CD1c-positive myeloid dendritic cell (primary cell): ENCODE measurements at regions not wholly inside any gene's neighbourhood (a gene's known extent, or its start where the extent isn't known, plus 50 kb on each side); places are given as distances from the start of the nearest gene placed in this dataset.
"Not testable (repeated sequence)": the region's sequence is repeated elsewhere in the genome, so short reads cannot be mapped to it uniquely, and the experiment has no call there.

Experiments
- DNase-seq: peaks from one replicate; pipeline ENCODE4 v3.0.0-alpha.2; 2016; ENCODE audit errors: extremely low spot score

- no peak for DNase-seq
These were observed 91.4 kb upstream of the NAMPT start for GRCh38 chr7:106376026-106376799.

DNA sequence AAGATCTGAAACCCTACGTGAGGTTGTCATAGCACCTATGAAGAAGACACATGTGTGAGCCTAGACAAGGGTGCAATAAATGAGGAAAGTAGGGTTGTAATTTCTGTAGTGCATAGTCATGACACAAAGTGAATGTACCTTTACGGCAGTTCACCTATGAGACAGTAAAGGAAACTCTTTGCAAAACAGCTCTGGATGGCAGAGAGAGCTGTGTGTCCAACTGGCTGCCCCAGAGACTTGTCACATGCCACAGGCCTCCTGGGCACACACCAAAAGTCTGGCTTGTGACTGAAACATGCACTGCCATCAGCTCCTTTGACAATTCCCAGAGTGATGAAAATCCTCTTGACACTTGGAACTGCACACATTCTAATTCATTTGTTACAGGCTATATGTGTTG lies 90.7 kb upstream of the NAMPT start:
- no peak for DNase-seq

DNA sequence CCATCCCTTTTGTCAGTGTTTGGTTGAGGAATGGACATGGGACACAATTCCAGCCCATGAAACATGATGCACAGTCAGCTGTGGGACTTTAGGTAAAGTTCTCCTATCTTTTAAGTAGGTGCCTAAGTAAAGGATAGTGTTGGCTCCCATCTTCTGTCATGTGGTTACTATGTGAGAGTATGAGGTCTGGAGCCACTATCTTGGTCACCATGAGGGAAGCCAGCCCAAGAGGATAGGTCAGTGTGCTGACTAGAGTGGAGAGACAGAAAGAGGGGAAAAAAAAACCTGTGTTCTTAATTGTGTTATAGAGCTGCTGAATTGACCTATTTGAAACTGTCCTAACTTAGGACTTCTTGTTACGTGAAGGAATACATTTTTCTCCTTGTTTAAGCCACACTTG lies 89.7 kb upstream of the NAMPT start:
- DNase-seq, result no peak

DNA sequence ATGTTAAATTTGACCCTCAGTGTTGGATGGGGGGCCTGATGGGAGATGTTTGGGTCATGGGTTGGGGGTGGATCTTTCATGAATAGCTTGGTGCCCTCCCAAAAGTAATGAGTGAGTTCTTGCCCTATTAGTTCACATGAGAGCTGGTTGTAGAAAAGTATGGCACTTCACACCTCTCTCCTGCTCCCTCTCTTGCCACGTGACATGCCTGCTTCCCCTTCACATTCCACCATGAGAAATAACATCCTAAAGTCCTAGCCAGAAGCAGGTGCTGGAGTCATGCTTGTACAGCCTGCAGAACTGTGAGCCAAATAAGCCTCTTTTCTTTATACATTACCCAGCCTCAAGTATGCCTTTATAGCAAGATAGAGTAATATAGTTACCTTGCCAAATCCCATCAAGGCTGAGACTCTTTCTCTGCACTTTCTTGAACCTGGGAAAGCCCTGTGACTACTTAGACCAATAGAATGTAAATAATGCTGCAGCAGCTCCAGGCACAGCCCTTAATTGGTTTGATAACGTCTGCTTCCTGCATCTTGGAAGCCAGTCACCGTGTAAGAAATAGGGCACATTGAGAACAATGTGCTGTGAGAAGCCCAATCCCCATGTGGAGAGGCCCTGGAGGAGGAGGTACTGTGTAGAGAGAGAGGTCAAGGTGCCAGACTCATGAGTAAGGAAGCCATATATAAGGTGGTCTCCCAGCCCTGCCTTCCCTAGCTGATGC lies 88.0 kb upstream of the NAMPT start:
- no peak for DNase-seq

DNA sequence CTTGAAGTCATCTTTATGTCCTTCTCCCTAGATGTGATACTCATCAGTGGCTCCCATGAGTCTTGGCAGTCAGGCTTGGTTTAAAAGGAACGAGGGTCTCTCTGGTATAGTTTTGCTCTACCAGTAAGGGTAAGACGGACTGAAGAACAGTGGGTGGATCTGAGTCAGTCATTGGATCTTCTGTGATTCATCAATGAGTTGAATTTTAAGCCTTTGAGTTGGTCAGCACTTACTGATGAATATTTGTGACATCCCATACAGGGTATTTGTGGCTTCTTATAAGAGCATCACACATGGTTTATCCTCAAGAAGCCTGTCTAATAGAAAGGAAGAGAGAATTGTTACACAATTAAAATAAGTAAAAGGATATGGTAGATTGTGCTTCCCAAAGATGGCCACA lies 87.3 kb upstream of the NAMPT start:
- no peak for DNase-seq

DNA sequence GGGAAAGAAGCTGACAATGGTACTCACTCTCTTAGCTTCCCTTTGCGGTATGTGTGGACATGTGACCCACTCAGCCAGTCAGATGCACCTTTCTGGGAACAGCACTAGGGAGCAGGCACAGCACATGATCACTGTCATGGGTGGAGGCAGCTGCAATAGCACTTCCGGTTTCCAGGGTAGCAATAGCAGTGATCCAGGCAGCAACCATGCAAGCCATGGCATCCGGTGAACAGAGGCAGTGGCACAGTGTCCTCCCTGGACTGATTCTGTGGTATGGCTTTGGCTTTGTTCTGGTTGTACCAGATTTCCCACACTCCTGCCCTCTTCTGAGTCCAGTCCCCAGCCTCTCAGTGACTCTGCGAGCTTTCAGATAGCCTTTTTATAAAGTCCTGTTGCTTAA lies 86.8 kb upstream of the NAMPT start:
- DNase-seq, result peak; percentile 67

GRCh38 chr7:106370542-106370941 lies 85.8 kb upstream of the NAMPT start:
- DNase-seq, result no peak

GRCh38 chr7:106369816-106370215 lies 85.0 kb upstream of the NAMPT start:
- no peak for DNase-seq

DNA sequence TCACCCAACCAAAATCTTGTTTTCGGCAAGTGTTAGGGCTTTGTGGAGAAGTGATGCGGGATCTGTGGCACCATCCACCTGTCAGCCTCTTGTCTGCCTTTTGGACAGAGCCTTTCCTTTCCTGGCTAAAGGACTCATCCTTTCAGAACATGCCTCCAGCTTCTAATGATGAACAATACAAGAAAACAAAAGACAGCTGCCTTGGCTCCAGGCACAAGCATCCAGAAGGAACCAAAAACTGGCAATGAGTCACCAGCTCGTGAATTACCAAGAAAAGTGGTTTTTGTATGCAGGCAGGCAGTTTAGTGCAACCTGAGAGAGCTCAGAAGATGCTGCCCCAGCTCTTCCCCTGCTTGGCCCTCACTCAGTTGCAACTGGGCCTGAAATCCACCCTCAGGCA lies 84.6 kb upstream of the NAMPT start:
- DNase-seq, result peak; percentile 36

DNA sequence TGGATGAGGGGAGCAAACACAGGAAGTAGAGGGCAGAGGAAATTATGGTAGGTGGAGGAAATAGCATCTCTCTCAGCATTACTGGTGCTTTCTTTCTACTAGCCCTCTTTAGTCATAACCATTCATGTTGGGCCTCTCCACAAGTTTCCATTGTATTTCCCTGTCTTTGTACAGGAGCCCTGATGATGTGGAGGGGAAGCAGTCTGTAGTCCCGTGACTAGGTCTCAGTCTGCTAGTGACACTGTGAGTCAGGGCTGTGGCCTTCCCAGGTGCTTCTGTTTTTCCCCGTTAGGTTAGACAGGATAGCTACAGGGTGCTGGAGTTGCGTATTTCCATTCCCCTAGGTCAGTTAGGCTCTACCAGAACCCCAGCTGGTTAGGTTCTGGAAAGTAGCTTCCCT lies 82.9 kb upstream of the NAMPT start:
- peak; percentile 32 for DNase-seq

DNA sequence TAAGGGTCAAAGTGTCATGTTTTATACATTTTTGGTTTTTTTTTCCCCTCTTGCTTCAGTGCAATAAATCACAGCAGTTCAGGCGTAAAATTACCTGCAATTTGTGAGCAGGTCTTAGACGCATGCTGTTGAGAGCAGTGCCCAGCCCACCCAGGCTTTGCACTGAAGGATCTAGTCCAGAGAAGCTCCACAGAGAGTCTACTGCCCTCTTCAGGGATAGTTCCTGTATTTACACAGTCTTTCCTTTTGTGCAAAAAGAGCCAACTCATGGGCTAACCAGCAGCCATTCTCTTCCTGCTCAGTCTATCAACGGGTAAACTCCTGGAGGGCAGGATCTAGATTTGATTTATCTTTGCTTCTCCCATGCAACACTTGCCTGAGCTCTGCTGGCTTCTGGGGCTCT lies 82.2 kb upstream of the NAMPT start:
- DNase-seq, result peak; percentile 46

GRCh38 chr7:106365252-106366005 lies 80.6 kb upstream of the NAMPT start:
- DNase-seq, result peak; percentile 70

DNA sequence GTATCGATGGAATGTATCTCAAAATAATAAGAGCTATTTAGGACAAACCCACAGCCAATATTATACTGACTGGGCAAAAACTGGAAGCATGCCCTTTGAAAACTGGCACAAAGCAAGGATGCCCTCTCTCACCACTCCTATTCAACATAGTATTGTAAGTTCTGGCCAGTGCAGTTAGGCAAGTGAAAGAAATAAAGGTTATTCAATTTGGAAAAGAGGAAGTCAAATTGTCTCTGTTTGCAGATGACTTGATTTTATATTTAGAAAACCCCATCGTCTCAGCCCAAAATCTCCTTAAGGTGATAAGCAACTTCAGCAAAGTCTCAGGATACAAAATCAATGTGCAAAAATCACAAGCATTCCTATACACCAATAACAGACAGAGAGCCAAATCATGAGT lies 77.7 kb upstream of the NAMPT start:
- not testable (repeated sequence) for DNase-seq

GRCh38 chr7:106358103-106358663 lies 73.4 kb upstream of the NAMPT start:
- no peak for DNase-seq

DNA sequence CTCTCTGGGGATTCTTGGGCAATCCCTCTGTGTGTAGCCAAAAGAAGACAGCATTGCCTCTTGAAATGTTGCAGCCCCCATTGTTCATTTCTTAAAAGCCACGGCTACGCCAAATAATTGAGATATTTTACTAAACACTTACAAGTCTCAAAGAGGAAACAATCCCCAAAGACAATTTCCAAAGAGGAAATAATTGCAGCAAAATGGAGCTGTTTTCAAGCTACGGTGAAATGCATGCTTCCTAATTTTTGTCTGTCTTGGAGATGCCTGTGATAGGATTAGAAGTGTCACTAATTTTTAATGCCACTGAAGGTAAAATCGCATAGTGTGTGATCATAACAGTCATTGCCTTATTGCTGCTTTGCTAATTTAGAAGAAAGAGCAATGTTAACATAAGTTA lies 72.9 kb upstream of the NAMPT start:
- peak; percentile 48 for DNase-seq

DNA sequence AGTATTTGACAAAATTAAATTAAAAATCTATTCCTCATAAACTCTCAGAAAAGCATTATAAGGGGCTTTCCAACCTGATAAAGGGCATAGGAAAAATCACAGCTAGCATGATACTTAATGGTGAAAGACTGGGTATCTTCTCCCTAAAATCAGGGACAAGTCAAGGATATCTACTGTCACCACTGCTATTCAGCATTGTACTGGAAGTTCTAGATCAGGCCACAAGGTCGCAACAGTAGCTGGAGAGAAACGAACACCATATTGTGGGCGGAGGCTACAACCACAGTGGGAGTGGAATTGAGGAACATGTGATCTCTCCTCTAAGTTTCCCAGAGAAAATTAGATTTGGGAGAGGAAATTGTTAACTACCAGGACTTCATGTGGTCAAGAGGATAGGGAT lies 70.0 kb upstream of the NAMPT start:
- DNase-seq, result peak; percentile 46

DNA sequence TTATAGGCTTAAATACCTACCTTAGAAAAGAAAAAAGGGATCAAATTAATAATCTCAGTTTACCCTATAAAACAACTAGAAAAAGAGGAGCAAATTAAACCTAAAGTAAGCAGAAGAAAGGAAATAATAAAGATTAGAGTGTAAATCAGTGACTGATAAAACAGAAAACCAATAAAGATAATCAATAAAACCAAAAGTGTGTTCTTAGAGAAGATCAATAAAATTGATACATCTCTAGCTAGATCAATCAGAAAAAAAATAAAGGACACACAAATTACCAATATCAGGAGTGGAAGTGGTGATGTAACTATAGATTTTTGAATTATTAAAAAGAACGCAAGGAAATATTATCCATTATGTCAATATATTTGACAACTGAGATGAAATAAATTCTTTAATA lies 69.2 kb upstream of the NAMPT start:
- DNase-seq, result no peak

DNA sequence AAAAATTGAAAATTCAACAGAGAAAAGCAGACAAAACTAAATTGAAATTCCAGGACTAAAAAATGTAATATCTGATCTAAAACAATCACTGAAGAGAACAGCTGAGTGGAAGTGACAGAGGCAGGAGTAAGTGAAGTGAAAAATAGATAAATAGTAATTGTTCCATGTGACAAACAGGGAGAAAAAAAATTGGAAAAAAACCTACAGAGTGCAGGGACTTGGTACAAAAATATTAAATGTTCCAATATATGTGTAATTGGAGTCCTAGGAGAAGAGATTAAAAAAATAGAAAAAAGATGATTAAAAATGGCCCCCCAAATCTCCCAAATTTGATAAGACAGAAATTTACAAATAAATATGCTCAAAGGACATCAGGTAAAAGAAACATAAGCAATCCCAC lies 63.4 kb upstream of the NAMPT start:
- DNase-seq, result no peak

DNA sequence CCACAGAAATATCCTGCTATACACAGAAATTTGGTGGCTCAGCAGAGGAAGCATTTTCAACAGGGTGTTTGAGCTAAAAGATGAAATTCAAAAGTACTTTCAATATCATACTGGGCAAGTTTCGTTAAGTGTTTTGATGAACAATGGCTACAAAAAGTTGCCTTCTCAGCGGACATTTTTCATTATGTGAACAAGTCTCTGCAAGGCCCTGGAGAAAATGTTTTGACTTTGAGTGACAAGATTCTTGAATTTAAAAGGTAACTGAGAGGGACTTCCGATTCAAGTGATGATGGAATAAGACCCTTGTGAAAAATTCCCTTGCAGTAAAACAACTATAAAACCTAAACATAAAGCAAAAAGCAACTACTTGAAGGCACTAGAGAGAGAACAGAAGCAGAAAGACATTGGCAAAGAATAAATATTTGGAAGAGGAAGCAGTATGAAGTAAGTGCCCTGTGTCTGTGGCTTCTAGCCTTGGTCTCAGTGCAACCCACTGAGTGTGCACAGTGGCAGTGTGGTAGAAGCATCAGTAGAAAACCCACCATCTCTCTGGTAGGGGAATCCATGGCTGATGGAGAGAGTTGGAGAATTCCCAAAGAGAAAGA lies 62.5 kb upstream of the NAMPT start:
- peak; percentile 64 for DNase-seq

DNA sequence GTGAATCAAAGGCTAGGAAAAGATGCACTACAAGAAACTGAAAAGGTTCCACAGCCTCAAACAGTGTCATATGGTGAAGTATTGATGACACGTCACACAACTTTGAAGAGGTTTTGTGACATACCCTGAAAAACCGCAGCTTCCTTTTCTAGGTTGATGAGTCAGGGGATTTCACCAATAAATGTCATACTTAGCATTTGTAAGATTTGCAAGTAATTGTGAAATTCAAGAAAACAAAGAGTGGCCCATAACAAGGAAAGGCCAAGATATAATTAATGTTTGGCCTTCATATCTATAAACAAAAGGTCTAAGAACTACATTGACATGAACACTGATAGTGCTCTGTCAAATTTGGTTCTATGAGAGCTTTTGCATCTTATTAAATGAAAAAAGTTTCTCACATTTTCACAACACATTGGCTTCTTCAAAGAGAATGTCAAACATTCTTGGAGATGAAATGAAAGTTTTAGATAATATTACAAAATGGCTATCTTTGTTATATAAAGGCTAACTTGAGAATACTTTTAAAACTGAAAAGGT lies 62.0 kb upstream of the NAMPT start:
- DNase-seq, result peak; percentile 97

- no peak for DNase-seq
These were observed 61.4 kb upstream of the NAMPT start for GRCh38 chr7:106346167-106346677.
